ENCODE measurements at regions not wholly inside any gene's neighbourhood (a gene's known extent, or its start where the extent isn't known, plus 50 kb on each side); places are given as distances from the start of the nearest gene placed in this dataset.

DNA sequence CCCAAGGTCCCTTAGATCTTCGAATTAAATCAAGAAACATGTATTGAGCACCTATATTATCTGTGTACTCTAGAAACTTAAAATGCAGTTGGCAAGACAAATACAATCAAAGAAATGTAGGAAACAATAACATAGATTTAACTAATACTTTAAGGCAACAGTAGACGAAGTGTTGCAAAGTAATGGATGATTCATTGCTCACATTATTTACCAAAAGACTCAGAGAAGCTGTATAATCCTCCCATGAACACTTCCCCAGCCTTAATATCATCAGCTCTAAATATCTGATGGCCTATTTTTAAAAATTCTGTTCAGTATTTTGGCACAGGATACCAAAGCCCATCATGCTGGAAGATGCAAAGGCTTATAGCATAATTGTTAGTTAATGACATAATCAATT lies 272.1 kb upstream of the TTC14 start:
- H3K9me3 ChIP-seq (ENCODE audit: low read depth, low read length, poor library complexity, severe bottlenecking) = no peaks in the 10 kb centered on the region
- TF ChIP-seq, protein P1, sequence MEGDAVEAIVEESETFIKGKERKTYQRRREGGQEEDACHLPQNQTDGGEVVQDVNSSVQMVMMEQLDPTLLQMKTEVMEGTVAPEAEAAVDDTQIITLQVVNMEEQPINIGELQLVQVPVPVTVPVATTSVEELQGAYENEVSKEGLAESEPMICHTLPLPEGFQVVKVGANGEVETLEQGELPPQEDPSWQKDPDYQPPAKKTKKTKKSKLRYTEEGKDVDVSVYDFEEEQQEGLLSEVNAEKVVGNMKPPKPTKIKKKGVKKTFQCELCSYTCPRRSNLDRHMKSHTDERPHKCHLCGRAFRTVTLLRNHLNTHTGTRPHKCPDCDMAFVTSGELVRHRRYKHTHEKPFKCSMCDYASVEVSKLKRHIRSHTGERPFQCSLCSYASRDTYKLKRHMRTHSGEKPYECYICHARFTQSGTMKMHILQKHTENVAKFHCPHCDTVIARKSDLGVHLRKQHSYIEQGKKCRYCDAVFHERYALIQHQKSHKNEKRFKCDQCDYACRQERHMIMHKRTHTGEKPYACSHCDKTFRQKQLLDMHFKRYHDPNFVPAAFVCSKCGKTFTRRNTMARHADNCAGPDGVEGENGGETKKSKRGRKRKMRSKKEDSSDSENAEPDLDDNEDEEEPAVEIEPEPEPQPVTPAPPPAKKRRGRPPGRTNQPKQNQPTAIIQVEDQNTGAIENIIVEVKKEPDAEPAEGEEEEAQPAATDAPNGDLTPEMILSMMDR (conservative IDR thresholded peaks at IDR 0.05; ENCODE audit: low read depth, low read length) = no peak
- no peak for TF ChIP-seq EZH2 (IDR thresholded peaks at IDR 0.05; ENCODE audit: borderline replicate concordance, low read depth, low read length, poor library complexity, severe bottlenecking)
- no peak overlapping the region for H3K4me3 ChIP-seq (ENCODE audit: low read depth, low read length, poor library complexity, severe bottlenecking)
- no peaks in the 10 kb centered on the region for H3K36me3 ChIP-seq (ENCODE audit: insufficient read depth, low read length, poor library complexity, severe bottlenecking)
- no peaks in the 10 kb centered on the region for H3K4me1 ChIP-seq (ENCODE audit: insufficient read depth, low read length, poor library complexity, severe bottlenecking)
- ChIA-PET POLR2A (ENCODE audit: low non-redundant PET) (no interaction called here), CTCF (no interaction called here)
- no peak for DNase-seq (ENCODE audit: low spot score)
- no TSS peak for BruUV-seq (replicated peaks)
- intact Hi-C loops (cut with micrococcal nuclease; ENCODE audit: unreplicated experiment) = no loop called here
- no peak overlapping the region for H3K27ac ChIP-seq (ENCODE audit: low read depth, low read length, poor library complexity, severe bottlenecking)
- H3K27me3 ChIP-seq (replicated peaks; ENCODE audit: insufficient read depth, low read depth, low read length, poor library complexity) = peaks cover 3% of the 10 kb centered on the region

DNA sequence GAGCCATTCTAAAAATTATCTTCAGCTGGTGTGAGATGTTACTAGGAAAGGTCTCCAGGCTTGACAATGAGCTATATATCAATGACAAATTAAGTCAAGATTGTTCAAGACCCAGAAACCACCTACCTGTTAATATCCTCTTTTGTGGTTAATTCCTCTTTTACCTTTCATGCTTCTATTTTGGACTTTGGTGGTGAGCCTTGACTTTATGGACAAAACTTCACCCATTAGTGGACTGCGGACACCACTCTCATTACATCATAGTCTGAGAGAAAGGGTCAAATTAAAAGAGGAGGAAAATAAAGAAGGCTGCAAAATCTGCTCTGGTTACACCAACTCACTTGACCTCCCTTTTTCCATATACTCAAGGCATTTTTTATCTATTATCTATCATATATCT lies 271.5 kb upstream of the TTC14 start:
- intact Hi-C loops (cut with micrococcal nuclease; ENCODE audit: unreplicated experiment) = no loop called here
- POLR2A ChIA-PET (ENCODE audit: low non-redundant PET) = no interaction called here
- no peak overlapping the region for H3K27ac ChIP-seq (ENCODE audit: low read depth, low read length, poor library complexity, severe bottlenecking)
- no peak for DNase-seq (ENCODE audit: low spot score)
- no peaks in the 10 kb centered on the region for H3K36me3 ChIP-seq (ENCODE audit: insufficient read depth, low read length, poor library complexity, severe bottlenecking)
- H3K4me1 ChIP-seq (ENCODE audit: insufficient read depth, low read length, poor library complexity, severe bottlenecking) = no peaks in the 10 kb centered on the region
- no TSS peak for BruUV-seq (replicated peaks)
- H3K4me3 ChIP-seq (ENCODE audit: low read depth, low read length, poor library complexity, severe bottlenecking) = no peak overlapping the region
- CTCF ChIA-PET = no interaction called here
- H3K27me3 ChIP-seq (replicated peaks; ENCODE audit: insufficient read depth, low read depth, low read length, poor library complexity) = peaks cover 3% of the 10 kb centered on the region
- TF ChIP-seq, protein P1 (conservative IDR thresholded peaks at IDR 0.05; ENCODE audit: low read depth, low read length) = no peak
- TF ChIP-seq EZH2 (IDR thresholded peaks at IDR 0.05; ENCODE audit: borderline replicate concordance, low read depth, low read length, poor library complexity, severe bottlenecking) = no peak
- no peaks in the 10 kb centered on the region for H3K9me3 ChIP-seq (ENCODE audit: low read depth, low read length, poor library complexity, severe bottlenecking)

DNA sequence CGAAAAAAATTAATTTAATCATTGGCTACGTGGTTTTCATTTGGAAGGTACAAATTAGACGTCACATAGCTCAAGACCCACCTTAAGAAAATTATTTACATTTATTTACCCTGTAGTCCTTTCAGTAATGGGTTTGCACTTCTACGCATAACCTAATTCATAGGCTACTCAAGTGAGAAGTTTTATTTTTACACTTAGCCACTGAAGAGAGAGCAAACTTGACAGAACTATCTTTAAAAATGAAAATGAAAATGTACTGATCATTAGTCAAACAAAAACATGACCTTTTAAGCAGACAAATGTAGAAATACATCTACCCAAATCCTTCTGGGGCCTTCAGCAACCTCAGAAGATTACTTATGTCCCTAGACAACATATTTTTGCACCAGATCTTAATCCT lies 269.4 kb upstream of the TTC14 start:
- H3K4me1 ChIP-seq (ENCODE audit: insufficient read depth, low read length, poor library complexity, severe bottlenecking) = no peaks in the 10 kb centered on the region
- H3K36me3 ChIP-seq (ENCODE audit: insufficient read depth, low read length, poor library complexity, severe bottlenecking) = no peaks in the 10 kb centered on the region
- ChIA-PET CTCF (no interaction called here), POLR2A (ENCODE audit: low non-redundant PET) (no interaction called here)
- DNase-seq (ENCODE audit: low spot score) = no peak
- H3K9me3 ChIP-seq (ENCODE audit: low read depth, low read length, poor library complexity, severe bottlenecking) = no peaks in the 10 kb centered on the region
- no peak for TF ChIP-seq EZH2 (IDR thresholded peaks at IDR 0.05; ENCODE audit: borderline replicate concordance, low read depth, low read length, poor library complexity, severe bottlenecking)
- TF ChIP-seq, protein P1 (conservative IDR thresholded peaks at IDR 0.05; ENCODE audit: low read depth, low read length) = no peak
- no TSS peak for BruUV-seq (replicated peaks)
- H3K27me3 ChIP-seq (replicated peaks; ENCODE audit: insufficient read depth, low read depth, low read length, poor library complexity) = peaks cover 3% of the 10 kb centered on the region
- H3K4me3 ChIP-seq (ENCODE audit: low read depth, low read length, poor library complexity, severe bottlenecking) = no peak overlapping the region
- no peak overlapping the region for H3K27ac ChIP-seq (ENCODE audit: low read depth, low read length, poor library complexity, severe bottlenecking)
- intact Hi-C loops (cut with micrococcal nuclease; ENCODE audit: unreplicated experiment) = no loop called here
